Trophoblast cell (in vitro differentiated cells and primary cell): ENCODE measurements at regions not wholly inside any gene's neighbourhood (a gene's known extent, or its start where the extent isn't known, plus 50 kb on each side); places are given as distances from the start of the nearest gene placed in this dataset.

Experiments
- DNase-seq, 2 donors: peaks; one replicate each; pipeline ENCODE4 v3.0.0-alpha.2; 2016
- H2AFZ ChIP-seq: 2 replicates; pipeline ENCODE4 v1.6.1; 2013; ENCODE audit warnings: low read length, moderate library complexity, mild to moderate bottlenecking; ENCODE audit not compliant: insufficient read depth, poor library complexity
- H2AK5ac ChIP-seq: 2 replicates; pipeline ENCODE4 v1.6.1; 2013; ENCODE audit warnings: mild to moderate bottlenecking, low read length
- H2BK120ac ChIP-seq: 2 replicates; pipeline ENCODE4 v1.6.1; 2013; ENCODE audit warnings: low read length, mild to moderate bottlenecking, moderate library complexity; ENCODE audit not compliant: insufficient read depth, poor library complexity
- H2BK12ac ChIP-seq: 2 replicates; pipeline ENCODE4 v1.6.1; 2013; ENCODE audit warnings: mild to moderate bottlenecking, low read length, moderate library complexity
- H2BK5ac ChIP-seq: 2 replicates; pipeline ENCODE4 v1.6.1; 2013; ENCODE audit warnings: low read length, low read depth, moderate library complexity, mild to moderate bottlenecking; ENCODE audit not compliant: poor library complexity
- H3K14ac ChIP-seq: 2 replicates; pipeline ENCODE4 v1.6.1; 2013; ENCODE audit warnings: mild to moderate bottlenecking, low read length
- H3K18ac ChIP-seq: 2 replicates; pipeline ENCODE4 v1.6.1; 2013; ENCODE audit warnings: mild to moderate bottlenecking, low read length
- H3K23ac ChIP-seq: 2 replicates; pipeline ENCODE4 v1.6.1; 2013; ENCODE audit warnings: low read length
- H3K27ac ChIP-seq: 2 replicates; pipeline ENCODE4 v1.5.1; 2013; ENCODE audit warnings: low read depth, mild to moderate bottlenecking, inconsistent platforms, low read length, moderate library complexity
- H3K27me3 ChIP-seq: 2 replicates; pipeline ENCODE4 v1.6.1; 2013; ENCODE audit warnings: inconsistent platforms, mild to moderate bottlenecking, low read length, moderate library complexity; ENCODE audit not compliant: insufficient read depth
- H3K36me3 ChIP-seq, 2 experiments: 1 replicate in 1 of 2; 2 replicates in 1 of 2; pipeline ENCODE4 v1.6.1; 2013; ENCODE audit warnings: low read length in 2 of 2, mild to moderate bottlenecking in 2 of 2, moderate library complexity in 1 of 2; ENCODE audit not compliant: insufficient read depth in 2 of 2, control insufficient read depth in 1 of 2
- H3K4ac ChIP-seq: 2 replicates; pipeline ENCODE4 v1.6.1; 2013; ENCODE audit warnings: low read depth, mild to moderate bottlenecking, low read length, moderate library complexity
- H3K4me1 ChIP-seq, 2 experiments: 1 replicate in 1 of 2; 2 replicates in 1 of 2; pipeline ENCODE4 v1.6.1; 2013; ENCODE audit warnings: low read length in 2 of 2, mild to moderate bottlenecking in 2 of 2, moderate library complexity in 1 of 2; ENCODE audit not compliant: insufficient read depth in 2 of 2, control insufficient read depth in 1 of 2
- H3K4me2 ChIP-seq: 2 replicates; pipeline ENCODE4 v1.6.1; 2013; ENCODE audit warnings: inconsistent platforms, mild to moderate bottlenecking, low read length, moderate library complexity
- H3K4me3 ChIP-seq: 2 replicates; pipeline ENCODE4 v1.5.1; 2013; ENCODE audit warnings: mild to moderate bottlenecking, low read depth, low read length, inconsistent platforms
- H3K79me1 ChIP-seq: one replicate; pipeline ENCODE4 v1.6.1; 2013; ENCODE audit warnings: low read length
- H3K79me2 ChIP-seq: 2 replicates; pipeline ENCODE4 v1.6.1; 2013; ENCODE audit warnings: low read length, mild to moderate bottlenecking; ENCODE audit not compliant: control insufficient read depth, insufficient read depth, poor library complexity
- H3K9ac ChIP-seq: 2 replicates; pipeline ENCODE4 v1.6.1; 2013; ENCODE audit warnings: mild to moderate bottlenecking, low read length
- H3K9me3 ChIP-seq: 2 replicates; pipeline ENCODE4 v1.6.1; 2013; ENCODE audit warnings: low read depth, mild to moderate bottlenecking, control low read depth, inconsistent platforms, low read length; ENCODE audit not compliant: insufficient read depth
- H4K12ac ChIP-seq: 2 replicates; pipeline ENCODE4 v1.6.1; 2013; ENCODE audit warnings: low read depth, mild to moderate bottlenecking, low read length, moderate library complexity
- H4K8ac ChIP-seq: 2 replicates; pipeline ENCODE4 v1.6.1; 2013; ENCODE audit warnings: low read depth, mild to moderate bottlenecking, low read length, moderate library complexity
- H4K91ac ChIP-seq: one replicate; pipeline ENCODE4 v1.6.1; 2013; ENCODE audit warnings: low read depth, mild to moderate bottlenecking, low read length, moderate library complexity
- WGBS: extraction: QIAGEN DNeasy Blood & Tissue Kit; methylation state at CpG from one replicate; pipeline ENCODE4 v1.1.7; 2013; ENCODE audit warnings: missing lambda C conversion rate; ENCODE audit not compliant: insufficient read length, insufficient coverage; ENCODE audit errors: extremely low coverage; 5-methylcytosine and 5-hydroxymethylcytosine counted together

- no CpG with 5 or more reads among the region's 11 CpGs for WGBS
These were observed 335.3 kb downstream of the GLRX3 start for GRCh38 chr10:130471486-130471885.

GRCh38 chr10:130472236-130472635, 336.0 kb downstream of the GLRX3 start:
- Histone ChIP-seq H2BK120ac (no peak overlapping the region), H3K9ac (no peak overlapping the region), H3K27me3 (no peaks in the 10 kb centered on the region), H2AFZ (no peak overlapping the region), H3K4me2 (no peak overlapping the region), H3K14ac (no peak overlapping the region), H3K36me3 (no peaks in the 10 kb centered on the region), H3K4me3 (no peak overlapping the region), H4K12ac (no peak overlapping the region), H4K91ac (no peak overlapping the region), H3K4ac (no peak overlapping the region), H3K27ac (no peak overlapping the region), H3K79me2 (no peaks in the 10 kb centered on the region), H3K79me1 (no peaks in the 10 kb centered on the region), H2AK5ac (no peak overlapping the region), H4K8ac (no peak overlapping the region), H2BK12ac (no peak overlapping the region), H2BK5ac (no peak overlapping the region), H3K18ac (no peak overlapping the region), H3K4me1 (no peaks in the 10 kb centered on the region), H3K9me3 (no peaks in the 10 kb centered on the region), H3K23ac (no peak overlapping the region)
- DNase-seq = no peak
- no CpG with 5 or more reads among the region's 5 CpGs for WGBS

More at GRCh38 chr10:130471486-130471885, 335.3 kb downstream of the GLRX3 start:
- no peak overlapping the region for H3K23ac ChIP-seq
- no peak overlapping the region for H3K4me2 ChIP-seq
- no peak for DNase-seq
- H3K4me3 ChIP-seq = no peak overlapping the region
- no peak overlapping the region for H3K18ac ChIP-seq
- no peak overlapping the region for H2AK5ac ChIP-seq
- no peak overlapping the region for H4K8ac ChIP-seq
- no peak overlapping the region for H2BK5ac ChIP-seq
- no peak overlapping the region for H3K27ac ChIP-seq
- H3K4ac ChIP-seq = no peak overlapping the region
- H3K79me1 ChIP-seq = no peaks in the 10 kb centered on the region
- H2AFZ ChIP-seq = no peak overlapping the region
- no peaks in the 10 kb centered on the region for H3K79me2 ChIP-seq
- no peaks in the 10 kb centered on the region for H3K4me1 ChIP-seq
- no peaks in the 10 kb centered on the region for H3K27me3 ChIP-seq
- H4K91ac ChIP-seq = no peak overlapping the region
- H4K12ac ChIP-seq = no peak overlapping the region
- H3K9me3 ChIP-seq = no peaks in the 10 kb centered on the region
- H3K36me3 ChIP-seq = no peaks in the 10 kb centered on the region
- no peak overlapping the region for H2BK12ac ChIP-seq
- no peak overlapping the region for H2BK120ac ChIP-seq
- no peak overlapping the region for H3K14ac ChIP-seq
- H3K9ac ChIP-seq = no peak overlapping the region

DNA sequence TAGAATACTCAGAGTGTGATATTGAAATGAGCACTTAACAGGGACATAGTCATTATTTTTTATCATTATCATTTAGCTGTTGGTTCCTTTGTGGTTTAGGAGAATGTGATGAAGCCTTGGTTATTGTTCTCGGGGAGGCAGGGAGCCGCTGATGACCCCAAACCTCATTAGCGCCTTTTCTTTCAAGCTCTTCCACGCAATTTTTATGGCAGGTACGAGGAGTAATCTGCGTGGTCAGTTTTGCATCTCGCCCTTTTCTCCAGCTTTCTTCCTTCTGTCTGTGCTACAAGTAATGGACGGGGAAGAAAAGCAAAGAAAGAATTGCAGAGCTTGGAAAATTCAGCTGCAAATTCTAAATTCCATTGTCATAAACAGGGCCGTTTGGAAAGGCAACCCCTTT, 338.4 kb downstream of the GLRX3 start:
- no peak for DNase-seq
- no peak overlapping the region for H2BK120ac ChIP-seq
- no peak overlapping the region for H2BK12ac ChIP-seq
- H3K79me2 ChIP-seq = no peaks in the 10 kb centered on the region
- H3K18ac ChIP-seq = no peak overlapping the region
- H3K4me1 ChIP-seq = no peaks in the 10 kb centered on the region
- no peaks in the 10 kb centered on the region for H3K27me3 ChIP-seq
- H2BK5ac ChIP-seq = no peak overlapping the region
- no peak overlapping the region for H3K4me2 ChIP-seq
- H3K14ac ChIP-seq = no peak overlapping the region
- no peak overlapping the region for H2AFZ ChIP-seq
- no peaks in the 10 kb centered on the region for H3K36me3 ChIP-seq
- H4K12ac ChIP-seq = no peak overlapping the region
- no CpG with 5 or more reads among the region's 9 CpGs for WGBS
- no peak overlapping the region for H3K23ac ChIP-seq
- no peak overlapping the region for H4K8ac ChIP-seq
- H3K27ac ChIP-seq = no peak overlapping the region
- no peak overlapping the region for H4K91ac ChIP-seq
- H3K4ac ChIP-seq = no peak overlapping the region
- no peaks in the 10 kb centered on the region for H3K9me3 ChIP-seq
- H3K79me1 ChIP-seq = no peaks in the 10 kb centered on the region
- H3K9ac ChIP-seq = no peak overlapping the region
- H2AK5ac ChIP-seq = no peak overlapping the region
- H3K4me3 ChIP-seq = no peak overlapping the region

DNA sequence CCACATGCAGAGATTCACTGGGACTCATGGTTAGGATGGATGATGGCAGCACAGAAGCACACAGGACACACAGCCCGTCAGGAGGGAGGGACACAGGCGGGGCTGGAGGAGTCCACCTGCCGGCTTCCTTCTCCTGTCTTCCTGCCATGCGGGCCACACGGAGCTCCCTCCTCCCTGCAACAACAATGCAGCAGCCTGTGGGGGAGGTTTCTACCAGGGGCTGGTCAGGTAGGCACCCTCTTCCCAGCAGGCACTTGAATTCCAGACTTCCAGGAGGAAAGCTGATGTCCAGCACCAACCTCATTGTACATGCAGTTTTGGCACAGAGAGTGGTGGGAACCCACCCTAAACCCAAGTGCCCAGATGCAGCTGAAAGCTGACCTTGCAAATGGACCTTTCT, 341.2 kb downstream of the GLRX3 start:
- Histone ChIP-seq H2BK12ac (no peak overlapping the region), H2BK120ac (no peak overlapping the region), H3K9me3 (no peaks in the 10 kb centered on the region), H3K4me1 (no peaks in the 10 kb centered on the region), H4K12ac (no peak overlapping the region), H3K4me3 (no peak overlapping the region), H3K79me1 (no peaks in the 10 kb centered on the region), H4K8ac (no peak overlapping the region), H2BK5ac (no peak overlapping the region), H3K23ac (no peak overlapping the region), H3K4ac (no peak overlapping the region), H3K27ac (no peak overlapping the region), H2AK5ac (no peak overlapping the region), H3K18ac (no peak overlapping the region), H3K27me3 (no peaks in the 10 kb centered on the region), H4K91ac (no peak overlapping the region), H3K9ac (no peak overlapping the region), H3K4me2 (no peak overlapping the region), H2AFZ (no peak overlapping the region), H3K79me2 (no peaks in the 10 kb centered on the region), H3K36me3 (no peaks in the 10 kb centered on the region), H3K14ac (no peak overlapping the region)
- no peak for DNase-seq
- WGBS = no CpG with 5 or more reads among the region's 5 CpGs
